ENCODE measurements at regions not wholly inside any gene's neighbourhood (a gene's known extent, or its start where the extent isn't known, plus 50 kb on each side); places are given as distances from the start of the nearest gene placed in this dataset.

- Histone ChIP-seq H3K9me3 (ENCODE audit: control insufficient read depth, insufficient read depth, low read length) (peaks cover 12% of the 10 kb centered on the region; the same call in 1 of the 2 replicates), H3K4me2 (ENCODE audit: low read depth, low read length) (no peak overlapping the region), H4K5ac (ENCODE audit: low read depth, low read length) (no peak overlapping the region), H3K27me3 (ENCODE audit: control insufficient read depth, insufficient read depth, low read length) (no peaks in the 10 kb centered on the region), H3K4me3 (ENCODE audit: insufficient read depth, low read depth, low read length) (no peak overlapping the region), H3K27ac (ENCODE audit: insufficient read depth, low read length) (no peak overlapping the region), H4K91ac (ENCODE audit: insufficient read depth, low read depth, low read length) (no peak overlapping the region), H3K14ac (replicated peaks; ENCODE audit: low read depth, low read length) (no peak overlapping the region), H4K8ac (ENCODE audit: low read depth in 2 of 2, low read length in 2 of 2) (no peak overlapping the region), H2BK5ac (ENCODE audit: low read depth, low read length, poor library complexity, severe bottlenecking) (no peak overlapping the region), H3K36me3 (ENCODE audit: control insufficient read depth, insufficient read depth, low read length) (no peaks in the 10 kb centered on the region), H2BK20ac (ENCODE audit: low read depth, low read length) (no peak overlapping the region), H3K79me1 (ENCODE audit: low read depth in 1 of 2, low read length in 2 of 2) (no peaks in the 10 kb centered on the region), H3K9me1 (ENCODE audit: insufficient read depth, low read length) (no peaks in the 10 kb centered on the region), H3K56ac (ENCODE audit: extremely low read depth, insufficient read depth, low read length) (no peak overlapping the region), H2BK15ac (ENCODE audit: low read depth, low read length) (no peak overlapping the region), H4K20me1 (ENCODE audit: insufficient read depth, low read length) (no peaks in the 10 kb centered on the region), H2AK9ac (replicated peaks; ENCODE audit: low read depth, low read length, poor library complexity) (no peak overlapping the region), H3K23ac (ENCODE audit: low read depth, low read length) (no peak overlapping the region), H2AK5ac (ENCODE audit: low read depth, low read length) (no peak overlapping the region), H3K4ac (ENCODE audit: low read depth, low read length) (no peak overlapping the region), H3K18ac (ENCODE audit: low read depth, low read length) (no peak overlapping the region), H3K9ac (ENCODE audit: low read depth, low read length) (no peak overlapping the region), H2BK120ac (ENCODE audit: low read depth, low read length) (no peak overlapping the region), H3K4me1 (ENCODE audit: control insufficient read depth, insufficient read depth, low read length) (no peaks in the 10 kb centered on the region), H2AFZ (replicated peaks; ENCODE audit: low read length, poor library complexity) (no peak overlapping the region)
- BruUV-seq (replicated peaks): no TSS peak
- intact Hi-C loops (cut with micrococcal nuclease) (no loop called here), in situ Hi-C loops (cut with MboI; ENCODE audit: low sequenced_read_pairs) (no loop called here), dilution Hi-C loops (cut with HindIII; ENCODE audit: low sequenced_read_pairs, unreplicated experiment) (no loop called here)
- no peak for TF ChIP-seq RAD21 (IDR thresholded peaks at IDR 0.05; ENCODE audit: low read length)
- DNase-seq: no peak
- WGBS, 2 experiments (ENCODE audit: extremely low coverage in 2 of 2, insufficient read length in 1 of 2): no CpG with 5 or more reads among the region's 12 CpGs
- POLR2A ChIA-PET (ENCODE audit: unreplicated experiment): no interaction called here
- ATAC-seq (ENCODE audit: low read depth): no peak
- CTCF ChIA-PET: no interaction called here
Observed at GRCh38 chr10:2214092-2214491, 476.8 kb upstream of the ADARB2 start.
